Smooth muscle cell (in vitro differentiated cells): ENCODE measurements at regions not wholly inside any gene's neighbourhood (a gene's known extent, or its start where the extent isn't known, plus 50 kb on each side); places are given as distances from the start of the nearest gene placed in this dataset.
"Not testable (repeated sequence)": the region's sequence is repeated elsewhere in the genome, so short reads cannot be mapped to it uniquely, and the experiment has no call there.

Source experiments
- DNase-seq: peaks from one replicate; lab custom pipeline; 2025; ENCODE audit not compliant: unreplicated experiment; lab: John Stamatoyannopoulos, UW
- H2AFZ ChIP-seq: fragments of 200-600 bp; sonication (generic); 2 replicates; pipeline ENCODE4 v1.6.0; 2016; ENCODE audit warnings: antibody characterized with exemption, low read depth, mild to moderate bottlenecking
- H3F3A ChIP-seq: fragments of 200-600 bp; sonication (generic); 2 replicates; pipeline ENCODE4 v1.6.0; 2017; ENCODE audit warnings: antibody characterized with exemption, low read depth
- H3K27ac ChIP-seq: fragments of 200-600 bp; sonication (generic); 2 replicates; pipeline ENCODE4 v1.5.1; 2016; ENCODE audit warnings: low read depth, mild to moderate bottlenecking
- H3K27me3 ChIP-seq: fragments of 200-600 bp; sonication (generic); 2 replicates; pipeline ENCODE4 v1.6.1; 2016; ENCODE audit warnings: low read depth, mild to moderate bottlenecking
- H3K36me3 ChIP-seq: fragments of 200-600 bp; sonication (generic); 2 replicates; pipeline ENCODE4 v1.5.1; 2016; ENCODE audit warnings: low read depth
- H3K4me1 ChIP-seq: fragments of 200-600 bp; sonication (generic); 2 replicates; pipeline ENCODE4 v1.5.1; 2016; ENCODE audit warnings: low read depth
- H3K4me2 ChIP-seq: fragments of 200-600 bp; sonication (generic); 2 replicates; pipeline ENCODE4 v1.6.0; 2016; ENCODE audit warnings: mild to moderate bottlenecking
- H3K4me3 ChIP-seq: fragments of 200-600 bp; sonication (generic); 2 replicates; pipeline ENCODE4 v1.5.1; 2016; ENCODE audit warnings: mild to moderate bottlenecking
- H3K79me2 ChIP-seq: fragments of 200-600 bp; sonication (generic); 2 replicates; pipeline ENCODE4 v1.6.0; 2016; ENCODE audit warnings: low read depth, mild to moderate bottlenecking
- H3K9ac ChIP-seq: fragments of 200-600 bp; sonication (generic); 2 replicates; pipeline ENCODE4 v1.6.0; 2016; ENCODE audit warnings: low read depth
- H3K9me3 ChIP-seq: fragments of 200-600 bp; sonication (generic); replicated peaks from 2 replicates; pipeline ENCODE4 v1.5.1; 2016; ENCODE audit warnings: low read depth
- H4K20me1 ChIP-seq: fragments of 200-600 bp; sonication (generic); 2 replicates; pipeline ENCODE4 v1.6.0; 2016; ENCODE audit warnings: low read depth
- CTCF ChIP-seq: fragments of 200-600 bp; sonication (generic); IDR thresholded peaks from 2 replicates; pipeline ENCODE4 v1.5.1; 2017; ENCODE audit warnings: borderline replicate concordance, mild to moderate bottlenecking, antibody characterized with exemption; ENCODE audit not compliant: insufficient read depth, poor library complexity, severe bottlenecking
- WGBS: methylation state at CpG from one replicate; pipeline ENCODE4 v1.1.7; 2016; ENCODE audit warnings: low lambda C conversion rate; 5-methylcytosine and 5-hydroxymethylcytosine counted together

GRCh38 chr6:8301502-8301901 is 133.8 kb downstream of the SLC35B3 start:
- DNase-seq: no peak
- no peak for TF ChIP-seq CTCF
- Histone ChIP-seq H3K4me3 (no peak overlapping the region), H3K4me1 (no peaks in the 10 kb centered on the region), H3K9me3 (no peaks in the 10 kb centered on the region), H3K36me3 (no peaks in the 10 kb centered on the region), H3K9ac (no peak overlapping the region), H3K79me2 (no peaks in the 10 kb centered on the region), H3K4me2 (no peak overlapping the region), H3F3A (no peaks in the 10 kb centered on the region), H3K27me3 (no peaks in the 10 kb centered on the region), H2AFZ (no peak overlapping the region), H4K20me1 (no peaks in the 10 kb centered on the region), H3K27ac (no peak overlapping the region)
- 85% methylated on average over 2 of the region's 2 CpGs for WGBS

- no peak overlapping the region for H3K4me2 ChIP-seq
- no peaks in the 10 kb centered on the region for H4K20me1 ChIP-seq
- H3K4me1 ChIP-seq: no peaks in the 10 kb centered on the region
- no peak overlapping the region for H3K9ac ChIP-seq
- DNase-seq: no peak
- H3K9me3 ChIP-seq: no peaks in the 10 kb centered on the region
- no peak overlapping the region for H2AFZ ChIP-seq
- no peak overlapping the region for H3K4me3 ChIP-seq
- no peak for TF ChIP-seq CTCF
- H3K79me2 ChIP-seq: no peaks in the 10 kb centered on the region
- WGBS: 90% methylated on average over 3 of the region's 4 CpGs
- no peaks in the 10 kb centered on the region for H3K27me3 ChIP-seq
- no peaks in the 10 kb centered on the region for H3F3A ChIP-seq
- H3K27ac ChIP-seq: no peak overlapping the region
- H3K36me3 ChIP-seq: no peaks in the 10 kb centered on the region
Observed at GRCh38 chr6:8299034-8299433, 136.3 kb downstream of the SLC35B3 start.

GRCh38 chr6:8282946-8283345 is 152.4 kb downstream of the SLC35B3 start:
- 89% methylated on average over 4 of the region's 4 CpGs for WGBS
- not testable (repeated sequence) for H3K4me3 ChIP-seq

GRCh38 chr6:8282380-8282779 is 153.0 kb downstream of the SLC35B3 start:
- Histone ChIP-seq H3K27me3 (no peaks in the 10 kb centered on the region), H3K4me2 (no peak overlapping the region), H3K36me3 (no peaks in the 10 kb centered on the region), H3K9me3 (no peaks in the 10 kb centered on the region), H3K27ac (no peak overlapping the region), H3K4me3 (no peak overlapping the region), H2AFZ (no peak overlapping the region), H3F3A (no peaks in the 10 kb centered on the region), H3K9ac (no peak overlapping the region), H3K4me1 (no peaks in the 10 kb centered on the region), H4K20me1 (no peaks in the 10 kb centered on the region), H3K79me2 (no peaks in the 10 kb centered on the region)
- TF ChIP-seq CTCF: no peak
- DNase-seq: no peak
- 96% methylated on average over 26 of the region's 39 CpGs for WGBS

More at GRCh38 chr6:8282946-8283345, 152.4 kb downstream of the SLC35B3 start:
- H3K27ac ChIP-seq, H3K9me3 ChIP-seq, H3F3A ChIP-seq, H3K36me3 ChIP-seq, DNase-seq, H3K4me1 ChIP-seq, H3K27me3 ChIP-seq, H3K79me2 ChIP-seq, H3K9ac ChIP-seq, H2AFZ ChIP-seq, H3K4me2 ChIP-seq, H4K20me1 ChIP-seq: not testable (repeated sequence)
